ENCODE measurements at regions not wholly inside any gene's neighbourhood (a gene's known extent, or its start where the extent isn't known, plus 50 kb on each side); places are given as distances from the start of the nearest gene placed in this dataset.

- TF ChIP-seq CTCF (IDR thresholded peaks at IDR 0.05 in 2 of 3, conservative IDR thresholded peaks at IDR 0.05 in 1 of 3; ENCODE audit: borderline replicate concordance in 1 of 3, insufficient read depth in 1 of 3, low read depth in 2 of 3, low read length in 2 of 3) = no peak
- TF ChIP-seq MAX (IDR thresholded peaks at IDR 0.05) = no peak
Observed at GRCh38 chr7:131159961-131160361, 167.7 kb upstream of the MKLN1 start.
